GM18498 (cell line): ENCODE measurements at regions not wholly inside any gene's neighbourhood (a gene's known extent, or its start where the extent isn't known, plus 50 kb on each side); places are given as distances from the start of the nearest gene placed in this dataset.

Experiments
- ATAC-seq: cut with Tn5 transposase; IDR thresholded peaks from one replicate; pipeline ENCODE4 v1.9.1; 2021; ENCODE audit warnings: mild to moderate bottlenecking, moderate library complexity; ENCODE audit not compliant: unreplicated experiment

- no peak for ATAC-seq
Measured at GRCh38 chr13:50071379-50071778, 56.1 kb downstream of the KCNRG start.

GRCh38 chr13:50072676-50073075 is 57.4 kb downstream of the KCNRG start:
- no peak for ATAC-seq

- no peak for ATAC-seq
Measured at GRCh38 chr13:50073340-50073739, 58.1 kb downstream of the KCNRG start.

GRCh38 chr13:50074843-50075242 is 59.6 kb downstream of the KCNRG start:
- peak; percentile 63 for ATAC-seq

- peak; percentile 32 for ATAC-seq
Measured at GRCh38 chr13:50075619-50076097, 60.4 kb downstream of the KCNRG start.

- no peak for ATAC-seq
Measured at GRCh38 chr13:50077431-50077830, 62.2 kb downstream of the KCNRG start.

GRCh38 chr13:50078231-50078894 is 63.1 kb downstream of the KCNRG start:
- no peak for ATAC-seq

GRCh38 chr13:50078895-50079654 is 63.8 kb downstream of the KCNRG start:
- ATAC-seq = no peak

GRCh38 chr13:50079655-50080202 is 64.5 kb downstream of the KCNRG start:
- ATAC-seq = no peak

GRCh38 chr13:50080203-50080910 is 65.1 kb downstream of the KCNRG start:
- no peak for ATAC-seq

GRCh38 chr13:50080911-50081678 is 65.9 kb downstream of the KCNRG start:
- peak; percentile 15 for ATAC-seq

- ATAC-seq = peak; percentile 68
Measured at GRCh38 chr13:50081679-50082425, 66.6 kb downstream of the KCNRG start.

GRCh38 chr13:50082426-50083281 is 67.4 kb downstream of the KCNRG start:
- peak; percentile 58 for ATAC-seq

GRCh38 chr13:50085063-50085462 is 69.8 kb downstream of the KCNRG start:
- no peak for ATAC-seq

GRCh38 chr13:50089633-50090032 is 74.4 kb downstream of the KCNRG start:
- ATAC-seq = no peak

GRCh38 chr13:50090211-50090610 is 75.0 kb downstream of the KCNRG start:
- no peak for ATAC-seq

- ATAC-seq = no peak
Measured at GRCh38 chr13:50094615-50095293, 79.5 kb downstream of the KCNRG start.

GRCh38 chr13:50098693-50099092 is 83.4 kb downstream of the KCNRG start:
- ATAC-seq = no peak
